ENCODE measurements at regions not wholly inside any gene's neighbourhood (a gene's known extent, or its start where the extent isn't known, plus 50 kb on each side); places are given as distances from the start of the nearest gene placed in this dataset.

DNA sequence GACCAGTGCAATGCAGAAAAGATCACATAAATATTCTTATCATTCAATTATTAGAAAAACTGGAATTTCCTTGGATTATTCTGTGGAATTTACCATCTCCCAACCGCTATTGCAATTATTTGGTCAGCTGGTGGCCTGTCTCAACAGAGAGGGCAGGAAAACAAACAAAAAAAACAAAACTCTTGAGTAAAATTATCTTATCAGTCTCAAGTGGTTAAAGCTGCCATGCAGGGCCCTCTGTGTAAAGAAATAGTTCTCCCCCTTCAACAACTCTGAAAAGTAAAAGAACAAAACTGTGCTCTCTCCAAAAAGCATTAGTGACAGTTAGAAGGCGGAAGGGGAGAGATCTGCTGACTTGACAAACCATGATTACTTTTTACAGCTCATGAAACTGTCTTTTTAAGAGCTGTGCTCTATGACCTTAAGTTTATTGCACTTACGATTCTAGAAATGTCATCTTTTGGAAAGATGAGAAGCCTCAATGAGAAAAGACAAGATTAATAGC, 152.3 kb downstream of the DLEU7 start:
- TF ChIP-seq, protein P1, sequence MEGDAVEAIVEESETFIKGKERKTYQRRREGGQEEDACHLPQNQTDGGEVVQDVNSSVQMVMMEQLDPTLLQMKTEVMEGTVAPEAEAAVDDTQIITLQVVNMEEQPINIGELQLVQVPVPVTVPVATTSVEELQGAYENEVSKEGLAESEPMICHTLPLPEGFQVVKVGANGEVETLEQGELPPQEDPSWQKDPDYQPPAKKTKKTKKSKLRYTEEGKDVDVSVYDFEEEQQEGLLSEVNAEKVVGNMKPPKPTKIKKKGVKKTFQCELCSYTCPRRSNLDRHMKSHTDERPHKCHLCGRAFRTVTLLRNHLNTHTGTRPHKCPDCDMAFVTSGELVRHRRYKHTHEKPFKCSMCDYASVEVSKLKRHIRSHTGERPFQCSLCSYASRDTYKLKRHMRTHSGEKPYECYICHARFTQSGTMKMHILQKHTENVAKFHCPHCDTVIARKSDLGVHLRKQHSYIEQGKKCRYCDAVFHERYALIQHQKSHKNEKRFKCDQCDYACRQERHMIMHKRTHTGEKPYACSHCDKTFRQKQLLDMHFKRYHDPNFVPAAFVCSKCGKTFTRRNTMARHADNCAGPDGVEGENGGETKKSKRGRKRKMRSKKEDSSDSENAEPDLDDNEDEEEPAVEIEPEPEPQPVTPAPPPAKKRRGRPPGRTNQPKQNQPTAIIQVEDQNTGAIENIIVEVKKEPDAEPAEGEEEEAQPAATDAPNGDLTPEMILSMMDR (IDR thresholded peaks at IDR 0.05; ENCODE audit: low read depth, low read length), result no peak
- H3K4me3 ChIP-seq (ENCODE audit: low read depth, low read length), result no peak overlapping the region
- no peak for DNase-seq (ENCODE audit: low read depth)

DNA sequence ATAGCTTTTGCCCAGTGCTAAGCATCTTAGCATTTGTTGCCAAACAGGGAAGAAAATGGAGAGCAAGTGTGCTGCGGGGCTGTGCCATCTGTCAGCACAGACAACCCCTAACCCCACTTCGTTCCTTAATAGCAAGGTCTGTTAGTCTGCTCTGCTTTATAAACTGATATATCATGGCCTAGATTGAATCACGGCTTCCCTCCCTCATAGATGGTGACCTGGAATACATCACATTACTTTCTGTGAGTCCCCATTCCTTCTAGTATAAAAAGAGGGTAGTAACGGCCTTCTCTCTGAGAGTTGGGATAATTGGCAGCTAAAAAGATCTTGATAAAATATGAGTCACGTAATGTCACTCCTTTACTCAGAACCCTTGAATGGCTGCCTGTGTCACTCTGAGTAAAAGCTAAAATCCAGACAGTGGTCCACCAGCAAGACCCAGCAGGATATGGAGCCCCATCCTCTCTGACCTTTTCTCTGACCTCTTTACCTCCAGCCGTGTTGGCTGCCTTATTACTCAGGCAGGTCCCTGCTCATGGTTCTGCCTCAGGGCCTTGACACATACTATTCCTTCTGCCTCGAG, 151.7 kb downstream of the DLEU7 start:
- TF ChIP-seq MYC (IDR thresholded peaks at IDR 0.05; ENCODE audit: low read depth, low read length) (no peak), POLR2A (IDR thresholded peaks at IDR 0.05; ENCODE audit: extremely low read depth, insufficient read length) (no peak)
- TF ChIP-seq, protein P1 (IDR thresholded peaks at IDR 0.05; ENCODE audit: low read depth, low read length), result no peak
- TF ChIP-seq, protein P2, sequence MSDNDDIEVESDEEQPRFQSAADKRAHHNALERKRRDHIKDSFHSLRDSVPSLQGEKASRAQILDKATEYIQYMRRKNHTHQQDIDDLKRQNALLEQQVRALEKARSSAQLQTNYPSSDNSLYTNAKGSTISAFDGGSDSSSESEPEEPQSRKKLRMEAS (IDR thresholded peaks at IDR 0.05; ENCODE audit: low read depth, low read length), result no peak
- H3K4me3 ChIP-seq (ENCODE audit: low read depth, low read length), result no peak overlapping the region
- DNase-seq (ENCODE audit: low read depth), result no peak

DNA sequence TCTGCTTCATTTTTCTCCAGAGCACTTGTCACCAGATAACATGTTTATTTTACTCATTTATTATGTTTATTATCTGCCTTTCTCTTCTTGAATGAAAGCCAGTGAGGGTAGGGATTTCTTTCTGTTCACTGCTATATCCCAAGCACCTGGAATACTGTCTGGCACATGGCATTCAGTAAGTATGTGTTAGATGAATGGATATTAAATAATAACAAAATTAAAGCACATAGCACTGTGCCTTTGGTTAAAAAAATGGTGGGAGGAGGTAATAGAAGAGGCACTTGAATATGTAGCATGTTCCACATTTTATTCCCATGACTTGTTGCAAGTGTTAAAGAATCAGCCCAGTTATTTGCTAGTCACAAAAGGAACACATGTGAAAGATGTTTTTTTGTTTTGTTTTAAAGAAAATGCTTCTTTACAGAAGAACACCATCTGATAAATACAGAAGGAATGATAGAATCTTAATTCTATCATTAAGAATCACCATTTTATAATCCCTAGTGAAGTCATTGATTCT, 151.0 kb downstream of the DLEU7 start:
- DNase-seq (ENCODE audit: low read depth), result no peak
- no peak overlapping the region for H3K4me3 ChIP-seq (ENCODE audit: low read depth, low read length)
- TF ChIP-seq POLR2A (IDR thresholded peaks at IDR 0.05; ENCODE audit: extremely low read depth, insufficient read length) (no peak), MYC (IDR thresholded peaks at IDR 0.05; ENCODE audit: low read depth, low read length) (no peak)
- TF ChIP-seq, protein P1 (IDR thresholded peaks at IDR 0.05; ENCODE audit: low read depth, low read length), result no peak
- TF ChIP-seq, protein P2 (IDR thresholded peaks at IDR 0.05; ENCODE audit: low read depth, low read length), result no peak

DNA sequence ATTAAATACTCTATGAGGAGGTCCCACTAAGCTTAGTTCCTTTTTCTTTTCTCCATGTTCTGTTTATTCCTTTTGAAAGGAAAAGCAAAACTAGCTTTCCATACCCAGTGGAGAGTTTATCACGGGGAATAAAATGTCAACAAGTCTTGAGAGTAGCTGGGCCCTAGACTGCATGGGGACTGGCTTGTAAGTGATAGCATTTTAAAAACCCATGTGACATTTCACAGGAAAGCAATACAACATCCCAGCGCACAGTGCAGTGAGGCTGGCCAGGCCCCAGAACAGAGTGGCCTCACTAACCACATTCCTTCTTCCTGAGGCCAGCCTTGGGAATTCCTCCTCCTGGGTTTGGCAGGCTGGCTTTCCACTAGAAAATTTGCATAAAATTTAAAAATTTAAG, 149.8 kb downstream of the DLEU7 start:
- no peak overlapping the region for H3K4me3 ChIP-seq (ENCODE audit: low read depth, low read length)
- DNase-seq (ENCODE audit: low read depth), result no peak
- TF ChIP-seq MYC (IDR thresholded peaks at IDR 0.05; ENCODE audit: low read depth, low read length) (no peak), POLR2A (IDR thresholded peaks at IDR 0.05; ENCODE audit: extremely low read depth, insufficient read length) (no peak)
- TF ChIP-seq, protein P2 (IDR thresholded peaks at IDR 0.05; ENCODE audit: low read depth, low read length), result no peak
- TF ChIP-seq, protein P1 (IDR thresholded peaks at IDR 0.05; ENCODE audit: low read depth, low read length), result no peak

DNA sequence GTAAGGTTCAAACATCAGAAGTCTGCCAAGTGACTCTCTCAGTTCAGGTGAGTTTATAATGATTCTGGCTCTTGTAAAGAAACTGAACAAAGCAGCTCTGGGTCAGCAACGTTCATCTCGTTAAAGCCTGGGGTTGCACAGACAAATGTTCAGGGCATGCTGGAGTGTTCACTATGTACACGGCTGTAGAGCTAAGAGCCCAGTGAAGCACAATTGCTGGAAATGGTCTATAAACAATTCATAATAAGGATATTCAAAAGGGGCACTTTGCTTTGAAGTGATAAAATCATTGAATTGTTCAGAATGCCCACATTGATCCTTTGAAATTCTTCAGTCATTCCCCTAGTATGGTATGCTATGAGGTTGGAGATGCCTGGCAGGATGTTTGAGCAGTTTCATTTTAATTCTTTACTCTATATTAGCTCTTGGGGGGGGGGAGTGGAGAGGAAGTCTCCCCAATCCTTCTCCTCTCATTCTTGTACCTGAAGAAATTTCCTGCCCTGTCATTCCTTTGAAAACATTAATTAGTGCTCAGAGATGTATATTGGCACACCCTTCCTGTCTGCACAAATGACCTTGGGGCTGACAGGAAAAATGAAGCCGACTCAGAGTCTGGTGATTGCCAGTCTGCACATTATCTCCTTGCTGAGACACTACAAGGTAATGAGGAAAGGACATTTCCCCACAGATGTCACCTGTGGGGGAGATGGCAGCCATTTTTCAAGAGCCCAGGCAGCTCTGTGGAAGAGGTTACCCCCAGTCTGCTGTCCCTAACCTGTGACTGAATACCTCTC, 145.5 kb downstream of the DLEU7 start:
- DNase-seq (ENCODE audit: low read depth), result no peak
- TF ChIP-seq, protein P1 (IDR thresholded peaks at IDR 0.05; ENCODE audit: low read depth, low read length), result no peak

More for the DNA sequence above, 145.5 kb downstream of the DLEU7 start:
- no peak overlapping the region for H3K4me3 ChIP-seq (ENCODE audit: low read depth, low read length)
